Thyroid gland (tissue), 4 donors: ENCODE measurements at regions not wholly inside any gene's neighbourhood (a gene's known extent, or its start where the extent isn't known, plus 50 kb on each side); places are given as distances from the start of the nearest gene placed in this dataset.

Source experiments
- DNase-seq, 2 donors: peaks; one replicate each; pipeline ENCODE4 v3.0.0-alpha.2; 2019
- H3K27ac ChIP-seq, 3 donors: fragments of 200-600 bp; sonication (generic); 1 replicate in 2 of 3; 2 replicates in 1 of 3; pipeline ENCODE4 v1.5.1; 2016 to 2019; ENCODE audit warnings: mild to moderate bottlenecking in 1 of 3, moderate library complexity in 1 of 3
- H3K27me3 ChIP-seq: fragments of 200-600 bp; sonication (generic); one replicate; pipeline ENCODE4 v1.5.1; 2019
- H3K36me3 ChIP-seq, 2 donors: fragments of 200-600 bp; sonication (generic); one replicate each; pipeline ENCODE4 v1.5.1; 2016 to 2019
- H3K4me1 ChIP-seq, 2 donors: fragments of 200-600 bp; sonication (generic); one replicate each; pipeline ENCODE4 v1.5.1; 2017 to 2019
- H3K4me3 ChIP-seq, 3 donors: fragments of 200-600 bp; sonication (generic); replicated peaks in 1 of 3; 1 replicate in 2 of 3; 2 replicates in 1 of 3; pipeline ENCODE4 v1.5.1; 2016; ENCODE audit warnings: mild to moderate bottlenecking in 1 of 3
- H3K9me3 ChIP-seq: fragments of 200-600 bp; sonication (generic); one replicate; pipeline ENCODE4 v1.5.1; 2017
- CTCF ChIP-seq, 6 experiments: fragments of 200-600 bp in 3 of 6; fragments of 450-650 bp in 3 of 6; sonication (generic) in 3 of 6; IDR thresholded peaks; one replicate each; pipeline ENCODE4 v1.5.1; 2016 to 2019; ENCODE audit warnings: antibody characterized with exemption in 6 of 6, mild to moderate bottlenecking in 2 of 6, inconsistent platforms in 1 of 6, moderate library complexity in 1 of 6
- POLR2A ChIP-seq, 2 donors: fragments of 450-650 bp; IDR thresholded peaks; one replicate each; pipeline ENCODE4 v1.6.1; 2017; ENCODE audit warnings: antibody characterized with exemption in 2 of 2, mild to moderate bottlenecking in 2 of 2, moderate library complexity in 1 of 2
- WGBS, 2 donors: methylation state at CpG; one replicate each; pipeline ENCODE4 v1.1.5; 2017; 5-methylcytosine and 5-hydroxymethylcytosine counted together
- intact Hi-C: fragments of 100-400 bp; cut with DNase I; formaldehyde crosslinking; loops from one replicate; pipeline ENCODE4 v1.15.1; 2023

GRCh38 chr17:68789203-68789962 is 165.8 kb downstream of the ABCA8 start:
- TF ChIP-seq CTCF (IDR thresholded peaks at IDR 0.05) (no peak), POLR2A (IDR thresholded peaks at IDR 0.05) (no peak)
- 90 to 93% methylated on average over 2 of the region's 2 CpGs for WGBS, 2 donors
- Histone ChIP-seq H3K27me3 (no peaks in the 10 kb centered on the region), H3K27ac (no peak overlapping the region), H3K9me3 (no peaks in the 10 kb centered on the region), H3K36me3 (no peaks in the 10 kb centered on the region), H3K4me3 (no peak overlapping the region), H3K4me1 (peaks cover 25 to 27% of the 10 kb centered on the region in 2 donors)
- intact Hi-C loops = no loop called here
- DNase-seq = no peak

- whole genome bisulfite sequencing, 2 donors = 88 to 90% methylated on average over 7 of the region's 7 CpGs
- TF ChIP-seq CTCF (IDR thresholded peaks at IDR 0.05) (no peak), POLR2A (IDR thresholded peaks at IDR 0.05) (no peak)
- Histone ChIP-seq H3K9me3 (no peaks in the 10 kb centered on the region), H3K27me3 (no peaks in the 10 kb centered on the region), H3K27ac (no peak overlapping the region), H3K36me3 (no peaks in the 10 kb centered on the region), H3K4me1 (peaks cover under 1 to 7% of the 10 kb centered on the region in 2 donors), H3K4me3 (no peak overlapping the region)
- intact Hi-C loops = no loop called here
- DNase-seq = no peak
Observed at GRCh38 chr17:68785565-68786486, 169.4 kb downstream of the ABCA8 start.

GRCh38 chr17:68784431-68784830 is 170.8 kb downstream of the ABCA8 start:
- Histone ChIP-seq H3K4me1 (peaks cover 0 to 7% of the 10 kb centered on the region in 2 donors), H3K27ac (no peak overlapping the region), H3K9me3 (no peaks in the 10 kb centered on the region), H3K36me3 (no peaks in the 10 kb centered on the region), H3K27me3 (no peaks in the 10 kb centered on the region), H3K4me3 (no peak overlapping the region)
- TF ChIP-seq CTCF (IDR thresholded peaks at IDR 0.05) (no peak), POLR2A (IDR thresholded peaks at IDR 0.05) (no peak)
- WGBS, 2 donors = 92 to 94% methylated on average over 3 of the region's 3 CpGs
- no peak for DNase-seq
- intact Hi-C loops = no loop called here

- Histone ChIP-seq H3K4me1 (peaks cover 0 to 7% of the 10 kb centered on the region in 2 donors), H3K27me3 (no peaks in the 10 kb centered on the region), H3K36me3 (no peaks in the 10 kb centered on the region), H3K9me3 (no peaks in the 10 kb centered on the region), H3K4me3 (no peak overlapping the region), H3K27ac (no peak overlapping the region)
- intact Hi-C loops = no loop called here
- TF ChIP-seq POLR2A (IDR thresholded peaks at IDR 0.05) = no peak
- no peak for TF ChIP-seq CTCF (IDR thresholded peaks at IDR 0.05)
- DNase-seq = no peak
- WGBS, 2 donors = 91 to 97% methylated on average over 4 of the region's 4 CpGs
Observed at GRCh38 chr17:68783861-68784260, 171.3 kb downstream of the ABCA8 start.

GRCh38 chr17:68782789-68783188 is 172.4 kb downstream of the ABCA8 start:
- 78 to 89% methylated on average over 1 of the region's 1 CpG for WGBS, 2 donors
- Histone ChIP-seq H3K36me3 (no peaks in the 10 kb centered on the region), H3K4me3 (no peak overlapping the region), H3K9me3 (no peaks in the 10 kb centered on the region), H3K27me3 (no peaks in the 10 kb centered on the region), H3K4me1 (peaks cover 0 to 14% of the 10 kb centered on the region in 2 donors), H3K27ac (no peak overlapping the region)
- no peak for TF ChIP-seq CTCF (IDR thresholded peaks at IDR 0.05)
- TF ChIP-seq POLR2A (IDR thresholded peaks at IDR 0.05) = no peak
- intact Hi-C loops = no loop called here
- DNase-seq = no peak
